Breast epithelium (tissue), 4 donors: ENCODE measurements at regions not wholly inside any gene's neighbourhood (a gene's known extent, or its start where the extent isn't known, plus 50 kb on each side); places are given as distances from the start of the nearest gene placed in this dataset.

Experiments
- DNase-seq, 2 donors: peaks; one replicate each; pipeline ENCODE4 v3.0.0-alpha.2; 2019; ENCODE audit warnings: low spot score in 2 of 2
- H3K27ac ChIP-seq, 2 donors: fragments of 200-600 bp; sonication (generic) in 1 of 2; one replicate each; pipeline ENCODE4 v1.5.1; 2016 to 2019; ENCODE audit warnings: mild to moderate bottlenecking in 1 of 2
- H3K27me3 ChIP-seq, 2 donors: fragments of 200-600 bp; sonication (generic) in 1 of 2; one replicate each; pipeline versions ENCODE4 v1.5.1 to v1.6.0; 2017 to 2019; ENCODE audit warnings: control low read depth in 1 of 2, mild to moderate bottlenecking in 1 of 2
- H3K36me3 ChIP-seq: fragments of 200-600 bp; one replicate; pipeline ENCODE4 v1.5.1; 2019
- H3K4me1 ChIP-seq, 2 donors: fragments of 200-600 bp; sonication (generic); one replicate each; pipeline ENCODE4 v1.5.1; 2016 to 2019; ENCODE audit warnings: control low read depth in 1 of 2
- H3K4me3 ChIP-seq, 3 donors: fragments of 200-600 bp; sonication (generic); 1 replicate in 2 of 3; 2 replicates in 1 of 3; pipeline ENCODE4 v1.5.1; 2016 to 2019; ENCODE audit warnings: mild to moderate bottlenecking in 3 of 3, moderate library complexity in 2 of 3
- H3K9me3 ChIP-seq, 2 donors: fragments of 200-600 bp; sonication (generic) in 1 of 2; one replicate each; pipeline ENCODE4 v1.5.1; 2016 to 2019; ENCODE audit warnings: control low read depth in 1 of 2
- POLR2A ChIP-seq: fragments of 450-650 bp; IDR thresholded peaks from one replicate; pipeline ENCODE4 v1.6.1; 2016; ENCODE audit warnings: antibody characterized with exemption, mild to moderate bottlenecking, moderate library complexity
- POLR2AphosphoS5 ChIP-seq, 3 donors: sonication (generic); formaldehyde crosslinking; IDR thresholded peaks; one replicate each; pipeline ENCODE4 v1.6.1; 2017; ENCODE audit warnings: antibody characterized with exemption in 3 of 3
- intact Hi-C: fragments of 100-400 bp; cut with DNase I; formaldehyde crosslinking; loops from one replicate; pipeline ENCODE4 v1.15.1; 2023; ENCODE audit warnings: low total_unique reads
- TF ChIP-seq, protein P1 (sequence below), 3 donors: fragments of 450-650 bp; IDR thresholded peaks; one replicate each; pipeline ENCODE4 v1.5.1; 2016 to 2017; ENCODE audit warnings: antibody characterized with exemption in 3 of 3, mild to moderate bottlenecking in 3 of 3, moderate library complexity in 3 of 3

DNA sequence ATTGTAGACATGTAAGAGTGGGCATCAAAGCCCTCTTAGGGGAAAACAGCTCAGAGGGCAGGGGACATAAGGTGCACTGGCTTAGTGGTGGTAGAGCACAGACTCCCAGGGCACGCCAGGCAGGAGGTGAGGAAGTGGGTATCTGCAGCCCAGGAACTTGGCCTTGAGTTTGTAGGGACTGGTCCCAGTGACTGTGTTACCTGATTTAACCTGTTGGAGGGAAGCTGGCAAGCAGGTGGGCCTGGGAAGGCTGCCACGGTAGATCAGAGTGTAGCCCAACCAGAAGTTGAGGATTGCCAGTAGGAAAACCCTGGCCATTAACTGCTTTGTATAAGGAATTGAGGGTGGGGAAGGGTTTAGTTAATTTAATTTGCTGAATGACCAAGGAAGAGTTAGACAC, 417.5 kb upstream of the C2CD4B start:
- Histone ChIP-seq H3K9me3 (no peaks in the 10 kb centered on the region), H3K4me1 (no peaks in the 10 kb centered on the region), H3K36me3 (no peaks in the 10 kb centered on the region), H3K27me3 (no peaks in the 10 kb centered on the region), H3K4me3 (no peak overlapping the region), H3K27ac (no peak overlapping the region)
- intact Hi-C loops = no loop called here
- DNase-seq = no peak
- TF ChIP-seq, protein P1, sequence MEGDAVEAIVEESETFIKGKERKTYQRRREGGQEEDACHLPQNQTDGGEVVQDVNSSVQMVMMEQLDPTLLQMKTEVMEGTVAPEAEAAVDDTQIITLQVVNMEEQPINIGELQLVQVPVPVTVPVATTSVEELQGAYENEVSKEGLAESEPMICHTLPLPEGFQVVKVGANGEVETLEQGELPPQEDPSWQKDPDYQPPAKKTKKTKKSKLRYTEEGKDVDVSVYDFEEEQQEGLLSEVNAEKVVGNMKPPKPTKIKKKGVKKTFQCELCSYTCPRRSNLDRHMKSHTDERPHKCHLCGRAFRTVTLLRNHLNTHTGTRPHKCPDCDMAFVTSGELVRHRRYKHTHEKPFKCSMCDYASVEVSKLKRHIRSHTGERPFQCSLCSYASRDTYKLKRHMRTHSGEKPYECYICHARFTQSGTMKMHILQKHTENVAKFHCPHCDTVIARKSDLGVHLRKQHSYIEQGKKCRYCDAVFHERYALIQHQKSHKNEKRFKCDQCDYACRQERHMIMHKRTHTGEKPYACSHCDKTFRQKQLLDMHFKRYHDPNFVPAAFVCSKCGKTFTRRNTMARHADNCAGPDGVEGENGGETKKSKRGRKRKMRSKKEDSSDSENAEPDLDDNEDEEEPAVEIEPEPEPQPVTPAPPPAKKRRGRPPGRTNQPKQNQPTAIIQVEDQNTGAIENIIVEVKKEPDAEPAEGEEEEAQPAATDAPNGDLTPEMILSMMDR (IDR thresholded peaks at IDR 0.05) = no peak
- TF ChIP-seq POLR2A (no peak), POLR2AphosphoS5 (IDR thresholded peaks at IDR 0.05) (no peak)

- no peaks in the 10 kb centered on the region for H3K4me1 ChIP-seq
- TF ChIP-seq, protein P1 (IDR thresholded peaks at IDR 0.05) = no peak
- TF ChIP-seq POLR2AphosphoS5 (IDR thresholded peaks at IDR 0.05) (peak in 1 of 3 donors; percentile 20), POLR2A (no peak)
- intact Hi-C loops = no loop called here
- H3K27me3 ChIP-seq = no peaks in the 10 kb centered on the region
- H3K4me3 ChIP-seq = no peak overlapping the region
- H3K27ac ChIP-seq = no peak overlapping the region
- H3K9me3 ChIP-seq = no peaks in the 10 kb centered on the region
- no peaks in the 10 kb centered on the region for H3K36me3 ChIP-seq
- no peak for DNase-seq
These were observed 419.5 kb upstream of the C2CD4B start for GRCh38 chr15:62584301-62585235.

DNA sequence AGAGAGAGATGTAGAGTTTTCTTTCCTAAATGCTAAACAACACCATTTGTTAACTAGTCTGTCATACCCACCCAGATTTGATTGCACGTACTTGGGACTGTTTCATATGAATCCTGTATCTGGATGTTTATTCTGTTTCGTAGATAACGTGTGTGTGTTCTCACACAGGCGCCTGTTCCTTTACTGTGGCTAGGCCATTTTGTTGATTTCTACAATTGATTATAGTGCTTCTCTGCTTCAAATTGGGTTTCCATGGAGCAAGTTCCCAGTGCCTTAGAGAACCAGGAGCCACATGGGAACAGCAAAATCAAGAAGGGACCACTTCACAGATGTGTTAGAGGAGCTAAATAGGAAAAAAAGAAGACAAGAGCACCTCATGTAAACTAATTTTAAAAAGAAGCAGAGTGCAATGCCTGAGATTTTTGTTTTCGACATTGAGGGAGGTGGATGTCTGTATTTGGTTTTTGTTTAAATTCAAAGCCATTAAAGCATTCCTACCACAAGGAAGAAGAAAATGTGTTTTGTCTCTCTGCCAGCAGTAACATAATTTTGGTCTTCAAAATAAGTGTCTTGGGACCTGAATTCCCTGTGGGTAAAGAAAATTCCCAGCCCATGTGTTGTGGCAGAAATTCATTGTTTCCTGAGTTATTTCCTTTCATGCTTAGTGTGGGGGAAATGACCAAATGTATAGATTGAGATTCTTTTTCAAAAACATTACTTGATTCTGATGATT, 424.0 kb upstream of the C2CD4B start:
- H3K27me3 ChIP-seq = no peaks in the 10 kb centered on the region
- H3K4me3 ChIP-seq = no peak overlapping the region
- no peaks in the 10 kb centered on the region for H3K9me3 ChIP-seq
- intact Hi-C loops = no loop called here
- H3K4me1 ChIP-seq = no peaks in the 10 kb centered on the region
- H3K36me3 ChIP-seq = no peaks in the 10 kb centered on the region
- TF ChIP-seq POLR2A (no peak), POLR2AphosphoS5 (IDR thresholded peaks at IDR 0.05) (no peak)
- TF ChIP-seq, protein P1 (IDR thresholded peaks at IDR 0.05) = no peak
- H3K27ac ChIP-seq = no peak overlapping the region
- DNase-seq = no peak

GRCh38 chr15:62591842-62592838, 427.1 kb upstream of the C2CD4B start:
- Histone ChIP-seq H3K27me3 (no peaks in the 10 kb centered on the region), H3K4me1 (no peaks in the 10 kb centered on the region), H3K27ac (peak overlapping the region in 1 of 2 donors; percentile 5), H3K4me3 (no peak overlapping the region), H3K9me3 (no peaks in the 10 kb centered on the region), H3K36me3 (no peaks in the 10 kb centered on the region)
- DNase-seq = no peak
- intact Hi-C loops = no loop called here
- no peak for TF ChIP-seq POLR2A
- TF ChIP-seq POLR2AphosphoS5 (IDR thresholded peaks at IDR 0.05) = no peak
- TF ChIP-seq, protein P1 (IDR thresholded peaks at IDR 0.05) = no peak
